CD14-positive monocyte (primary cell): ENCODE measurements at regions not wholly inside any gene's neighbourhood (a gene's known extent, or its start where the extent isn't known, plus 50 kb on each side); places are given as distances from the start of the nearest gene placed in this dataset.

Experiments
- DNase-seq, 3 donors: peaks; one replicate each; pipeline ENCODE4 v3.0.0-alpha.2; 2011 to 2022
- H2AFZ ChIP-seq: 2 replicates; pipeline ENCODE4 v1.6.0; 2012; ENCODE audit warnings: mild to moderate bottlenecking, low read depth, low read length, inconsistent platforms; ENCODE audit not compliant: insufficient read depth, poor library complexity, severe bottlenecking
- H3K27ac ChIP-seq, 2 donors: 1 replicate in 1 of 2; 2 replicates in 1 of 2; pipeline ENCODE4 v1.5.1; 2012 to 2013; ENCODE audit warnings: low read length in 2 of 2, control low read depth in 1 of 2, inconsistent platforms in 1 of 2, low read depth in 1 of 2, mild to moderate bottlenecking in 1 of 2
- H3K27me3 ChIP-seq, 2 donors: one replicate each; pipeline versions ENCODE4 v1.6.0 to v1.6.1; 2011 to 2013; ENCODE audit warnings: low read length in 2 of 2; ENCODE audit not compliant: control insufficient read depth in 2 of 2, insufficient read depth in 2 of 2
- H3K36me3 ChIP-seq, 2 donors: replicated peaks in 1 of 2; 1 replicate in 1 of 2; 2 replicates in 1 of 2; pipeline versions ENCODE4 v1.5.1 to v1.6.1; 2012 to 2013; ENCODE audit warnings: low read length in 2 of 2, control low read depth in 1 of 2, inconsistent platforms in 1 of 2, mild to moderate bottlenecking in 1 of 2; ENCODE audit not compliant: insufficient read depth in 2 of 2, control insufficient read depth in 1 of 2
- H3K4me1 ChIP-seq, 2 donors: 1 replicate in 1 of 2; 2 replicates in 1 of 2; pipeline versions ENCODE4 v1.5.1 to v1.6.1; 2012 to 2013; ENCODE audit warnings: low read length in 2 of 2, control low read depth in 1 of 2, inconsistent platforms in 1 of 2, mild to moderate bottlenecking in 1 of 2, moderate library complexity in 1 of 2; ENCODE audit not compliant: insufficient read depth in 2 of 2, control insufficient read depth in 1 of 2
- H3K4me2 ChIP-seq: replicated peaks from 2 replicates; pipeline ENCODE3; 2012; ENCODE audit warnings: low read length, moderate library complexity, mild to moderate bottlenecking; ENCODE audit not compliant: poor library complexity, severe bottlenecking; ENCODE audit errors: extremely low read depth
- H3K4me3 ChIP-seq, 3 experiments: fragments of 200-600 bp in 1 of 3; sonication (generic) in 1 of 3; replicated peaks in 1 of 3; 1 replicate in 2 of 3; 2 replicates in 1 of 3; pipeline ENCODE4 v1.5.1; 2011 to 2013; ENCODE audit warnings: low read length in 3 of 3, mild to moderate bottlenecking in 3 of 3, control low read depth in 2 of 3, low read depth in 2 of 3, inconsistent platforms in 1 of 3, moderate library complexity in 1 of 3
- H3K79me2 ChIP-seq: 2 replicates; pipeline ENCODE4 v1.6.0; 2012; ENCODE audit warnings: mild to moderate bottlenecking, control low read depth, inconsistent platforms, low read length, moderate library complexity; ENCODE audit not compliant: insufficient read depth
- H3K9ac ChIP-seq: 2 replicates; pipeline ENCODE4 v1.6.0; 2017; ENCODE audit warnings: low read length, mild to moderate bottlenecking; ENCODE audit not compliant: insufficient read depth, poor library complexity, severe bottlenecking
- H3K9me3 ChIP-seq, 2 donors: replicated peaks in 1 of 2; 1 replicate in 1 of 2; 2 replicates in 1 of 2; pipeline versions ENCODE4 v1.5.1 to v1.6.1; 2012 to 2013; ENCODE audit warnings: low read length in 2 of 2, control low read depth in 1 of 2; ENCODE audit not compliant: control insufficient read depth in 1 of 2, insufficient read depth in 1 of 2
- H4K20me1 ChIP-seq: 2 replicates; pipeline ENCODE4 v1.6.0; 2012; ENCODE audit warnings: mild to moderate bottlenecking, low read length, control low read depth, moderate library complexity; ENCODE audit not compliant: insufficient read depth
- H3K27ac Mint-ChIP-seq, 7 donors: one replicate each; pipeline ENCODE4 v1.8.0; 2020; ENCODE audit warnings: mild to moderate bottlenecking in 7 of 7, mixed read lengths in 7 of 7, moderate library complexity in 6 of 7, inconsistent platforms in 2 of 7
- H3K27me3 Mint-ChIP-seq, 3 donors: one replicate each; pipeline ENCODE4 v1.8.0; 2021 to 2022; ENCODE audit warnings: low read depth in 3 of 3, mild to moderate bottlenecking in 3 of 3, mixed read lengths in 3 of 3, moderate library complexity in 3 of 3, inconsistent platforms in 1 of 3
- H3K36me3 Mint-ChIP-seq, 2 donors: one replicate each; pipeline ENCODE4 v1.8.0; 2020; ENCODE audit warnings: mixed read lengths in 2 of 2, inconsistent platforms in 1 of 2, mild to moderate bottlenecking in 1 of 2
- H3K4me1 Mint-ChIP-seq: one replicate; pipeline ENCODE4 v1.8.0; 2020; ENCODE audit warnings: mild to moderate bottlenecking, mixed read lengths
- H3K4me3 Mint-ChIP-seq, 2 donors: one replicate each; pipeline ENCODE4 v1.8.0; 2020; ENCODE audit warnings: mild to moderate bottlenecking in 2 of 2, mixed read lengths in 2 of 2, moderate library complexity in 1 of 2
- H3K9me3 Mint-ChIP-seq, 7 donors: one replicate each; pipeline ENCODE4 v1.8.0; 2020 to 2022; ENCODE audit warnings: mixed read lengths in 7 of 7, mild to moderate bottlenecking in 6 of 7, moderate library complexity in 6 of 7, inconsistent platforms in 2 of 7
- WGBS: methylation state at CpG from one replicate; pipeline ENCODE4 v1.1.5; 2013; ENCODE audit warnings: missing lambda C conversion rate; ENCODE audit not compliant: insufficient coverage; 5-methylcytosine and 5-hydroxymethylcytosine counted together
- intact Hi-C, 2 donors: fragments of 100-400 bp; cut with micrococcal nuclease; formaldehyde crosslinking; loops; one replicate each; pipeline versions ENCODE4 v1.15.0 to v1.15.1; 2023
- TF ChIP-seq, protein P1 (sequence below): fragments of 200-600 bp; IDR thresholded peaks from one replicate; pipeline ENCODE4 v1.8.0; 2022; ENCODE audit warnings: antibody characterized with exemption, mild to moderate bottlenecking

DNA sequence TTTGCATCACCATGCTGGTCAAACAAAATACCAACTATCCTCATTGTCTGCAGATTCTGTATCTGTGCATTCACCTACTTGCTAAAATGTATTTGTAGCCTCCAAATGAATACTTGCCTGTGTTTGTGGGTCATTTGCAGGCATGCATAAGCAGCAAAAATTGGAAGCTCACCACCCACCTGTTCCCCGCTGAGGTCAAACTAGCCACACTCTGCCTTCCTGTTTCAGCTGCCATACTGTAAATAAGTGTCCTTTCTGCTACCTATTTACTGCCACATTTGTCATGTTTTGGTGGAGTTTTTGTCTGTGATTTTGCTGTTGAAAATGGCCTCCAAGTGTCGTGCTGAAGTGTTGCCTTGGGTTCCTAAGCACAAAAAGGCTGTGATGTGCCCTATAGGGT lies 50.0 kb upstream of the ACMSD start:
- TF ChIP-seq, protein P1, sequence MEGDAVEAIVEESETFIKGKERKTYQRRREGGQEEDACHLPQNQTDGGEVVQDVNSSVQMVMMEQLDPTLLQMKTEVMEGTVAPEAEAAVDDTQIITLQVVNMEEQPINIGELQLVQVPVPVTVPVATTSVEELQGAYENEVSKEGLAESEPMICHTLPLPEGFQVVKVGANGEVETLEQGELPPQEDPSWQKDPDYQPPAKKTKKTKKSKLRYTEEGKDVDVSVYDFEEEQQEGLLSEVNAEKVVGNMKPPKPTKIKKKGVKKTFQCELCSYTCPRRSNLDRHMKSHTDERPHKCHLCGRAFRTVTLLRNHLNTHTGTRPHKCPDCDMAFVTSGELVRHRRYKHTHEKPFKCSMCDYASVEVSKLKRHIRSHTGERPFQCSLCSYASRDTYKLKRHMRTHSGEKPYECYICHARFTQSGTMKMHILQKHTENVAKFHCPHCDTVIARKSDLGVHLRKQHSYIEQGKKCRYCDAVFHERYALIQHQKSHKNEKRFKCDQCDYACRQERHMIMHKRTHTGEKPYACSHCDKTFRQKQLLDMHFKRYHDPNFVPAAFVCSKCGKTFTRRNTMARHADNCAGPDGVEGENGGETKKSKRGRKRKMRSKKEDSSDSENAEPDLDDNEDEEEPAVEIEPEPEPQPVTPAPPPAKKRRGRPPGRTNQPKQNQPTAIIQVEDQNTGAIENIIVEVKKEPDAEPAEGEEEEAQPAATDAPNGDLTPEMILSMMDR: no peak
- Histone ChIP-seq H3K27ac (no peak overlapping the region), H3K27me3 (no peaks in the 10 kb centered on the region), H3K4me1 (peaks cover 15 to 28% of the 10 kb centered on the region in 2 donors), H3K9me3 (no peaks in the 10 kb centered on the region), H3K9ac (no peak overlapping the region), H3K36me3 (no peaks in the 10 kb centered on the region), H3K79me2 (no peaks in the 10 kb centered on the region), H2AFZ (no peak overlapping the region), H3K4me3 (no peak overlapping the region), H4K20me1 (no peaks in the 10 kb centered on the region), H3K4me2 (no peak overlapping the region)
- Mint-ChIP-seq H3K27me3 (peaks cover 2 to 4% (median 2%) of the 10 kb centered on the region in 3 donors), H3K9me3 (peaks cover 0 to 5% (median 3%) of the 10 kb centered on the region in 7 donors), H3K36me3 (no peaks in the 10 kb centered on the region), H3K4me3 (no peak overlapping the region), H3K27ac (no peak overlapping the region), H3K4me1 (peaks cover 28% of the 10 kb centered on the region)
- WGBS: 80% methylated on average over 1 of the region's 2 CpGs
- no peak for DNase-seq
- intact Hi-C loops: no loop called here
